Activated T-cell treated with anti-CD3 and anti-CD28 coated beads for 48 hours (primary cell): ENCODE measurements at regions not wholly inside any gene's neighbourhood (a gene's known extent, or its start where the extent isn't known, plus 50 kb on each side); places are given as distances from the start of the nearest gene placed in this dataset.
"Not testable (repeated sequence)": the region's sequence is repeated elsewhere in the genome, so short reads cannot be mapped to it uniquely, and the experiment has no call there.

Experiments
- DNase-seq: peaks from one replicate; pipeline ENCODE4 v3.0.0-alpha.2; 2020; ENCODE audit warnings: low read depth

GRCh38 chr17:51347851-51348584 lies 87.7 kb downstream of the UTP18 start:
- DNase-seq, result no peak

- DNase-seq, result no peak
These were observed 90.7 kb downstream of the UTP18 start for GRCh38 chr17:51351080-51351479.

GRCh38 chr17:51351890-51352289 lies 91.5 kb downstream of the UTP18 start:
- DNase-seq, result no peak

GRCh38 chr17:51352798-51353197 lies 92.5 kb downstream of the UTP18 start:
- DNase-seq, result no peak

- no peak for DNase-seq
These were observed 93.0 kb downstream of the UTP18 start for GRCh38 chr17:51353296-51353695.

- no peak for DNase-seq
These were observed 94.6 kb downstream of the UTP18 start for GRCh38 chr17:51354936-51355335.

GRCh38 chr17:51355441-51356410 lies 95.4 kb downstream of the UTP18 start:
- DNase-seq, result no peak

- DNase-seq, result no peak
These were observed 98.7 kb downstream of the UTP18 start for GRCh38 chr17:51359055-51359454.

- no peak for DNase-seq
These were observed 102.7 kb downstream of the UTP18 start for GRCh38 chr17:51362811-51363585.

GRCh38 chr17:51365090-51365489 lies 104.7 kb downstream of the UTP18 start:
- DNase-seq, result no peak

- DNase-seq, result no peak
These were observed 106.5 kb downstream of the UTP18 start for GRCh38 chr17:51366866-51367265.

- not testable (repeated sequence) for DNase-seq
These were observed 107.5 kb downstream of the UTP18 start for GRCh38 chr17:51367836-51368235.

GRCh38 chr17:51371732-51372151 lies 111.4 kb downstream of the UTP18 start:
- peak; percentile 23 for DNase-seq

- DNase-seq, result no peak
These were observed 112.1 kb downstream of the UTP18 start for GRCh38 chr17:51372345-51373004.

- no peak for DNase-seq
These were observed 113.3 kb downstream of the UTP18 start for GRCh38 chr17:51373489-51374152.

- no peak for DNase-seq
These were observed 113.9 kb downstream of the UTP18 start for GRCh38 chr17:51374209-51374608.

GRCh38 chr17:51375771-51376170 lies 115.4 kb downstream of the UTP18 start:
- DNase-seq, result no peak

GRCh38 chr17:51376739-51377138 lies 116.4 kb downstream of the UTP18 start:
- no peak for DNase-seq

GRCh38 chr17:51381262-51381661 lies 120.9 kb downstream of the UTP18 start:
- DNase-seq, result no peak

GRCh38 chr17:51385208-51385607 lies 124.9 kb downstream of the UTP18 start:
- no peak for DNase-seq

GRCh38 chr17:51387582-51387981 lies 127.2 kb downstream of the UTP18 start:
- DNase-seq, result no peak
